Subcutaneous abdominal adipose tissue (tissue), 5 donors: ENCODE measurements at regions not wholly inside any gene's neighbourhood (a gene's known extent, or its start where the extent isn't known, plus 50 kb on each side); places are given as distances from the start of the nearest gene placed in this dataset.
"Not testable (repeated sequence)": the region's sequence is repeated elsewhere in the genome, so short reads cannot be mapped to it uniquely, and the experiment has no call there.

Source experiments
- H3K27ac ChIP-seq: one replicate; pipeline ENCODE4 v1.7.0; 2013; ENCODE audit warnings: low read depth, mild to moderate bottlenecking, inconsistent platforms, low read length, moderate library complexity
- H3K27me3 ChIP-seq, 5 donors: one replicate each; pipeline ENCODE4 v1.7.0; 2013; ENCODE audit warnings: low read length in 5 of 5, inconsistent platforms in 1 of 5; ENCODE audit not compliant: control insufficient read depth in 5 of 5, insufficient read depth in 4 of 5
- H3K36me3 ChIP-seq, 5 donors: one replicate each; pipeline ENCODE4 v1.7.0; 2013; ENCODE audit warnings: low read length in 5 of 5; ENCODE audit not compliant: control insufficient read depth in 5 of 5, insufficient read depth in 5 of 5
- H3K4me1 ChIP-seq, 5 donors: one replicate each; pipeline ENCODE4 v1.7.0; 2013; ENCODE audit warnings: low read length in 5 of 5, mild to moderate bottlenecking in 3 of 5, moderate library complexity in 1 of 5; ENCODE audit not compliant: control insufficient read depth in 5 of 5, insufficient read depth in 5 of 5
- H3K4me3 ChIP-seq, 5 donors: one replicate each; pipeline ENCODE4 v1.7.0; 2013; ENCODE audit warnings: low read length in 5 of 5, low read depth in 1 of 5
- H3K9ac ChIP-seq, 5 donors: one replicate each; pipeline ENCODE4 v1.7.0; 2013; ENCODE audit warnings: low read length in 5 of 5, mild to moderate bottlenecking in 4 of 5, moderate library complexity in 3 of 5
- H3K9me3 ChIP-seq, 5 donors: one replicate each; pipeline ENCODE4 v1.7.0; 2013; ENCODE audit warnings: low read length in 5 of 5; ENCODE audit not compliant: control insufficient read depth in 5 of 5
- donor health status: healthy.
- donor health status: healthy.
- donor health status: healthy.
- donor health status: healthy.
- donor health status: healthy.

DNA sequence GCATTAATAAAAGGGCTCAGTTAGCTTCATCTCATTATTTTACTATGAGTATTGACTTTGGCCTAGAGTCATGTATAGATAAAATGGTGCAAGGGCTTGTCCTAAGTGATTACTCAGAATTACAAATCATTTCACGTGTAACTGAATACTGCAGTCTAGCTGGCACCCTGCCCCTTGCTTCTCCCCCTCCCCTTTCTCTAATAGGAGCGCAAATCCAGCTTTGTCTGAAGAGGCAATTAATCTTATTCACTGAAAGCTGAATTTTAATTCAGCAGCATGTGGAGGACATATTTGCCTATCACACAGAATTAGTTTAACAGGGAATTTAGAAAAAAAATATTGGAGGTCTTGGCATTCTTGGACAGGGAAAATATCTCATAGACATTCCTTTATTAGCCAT, 412.1 kb upstream of the DPH6 start:
- H3K9me3 ChIP-seq, result no peaks in the 10 kb centered on the region
- H3K9ac ChIP-seq, result no peak overlapping the region
- no peaks in the 10 kb centered on the region for H3K4me1 ChIP-seq
- H3K36me3 ChIP-seq, result no peaks in the 10 kb centered on the region
- H3K4me3 ChIP-seq, result no peak overlapping the region
- H3K27ac ChIP-seq, result no peak overlapping the region
- H3K27me3 ChIP-seq, result no peaks in the 10 kb centered on the region

DNA sequence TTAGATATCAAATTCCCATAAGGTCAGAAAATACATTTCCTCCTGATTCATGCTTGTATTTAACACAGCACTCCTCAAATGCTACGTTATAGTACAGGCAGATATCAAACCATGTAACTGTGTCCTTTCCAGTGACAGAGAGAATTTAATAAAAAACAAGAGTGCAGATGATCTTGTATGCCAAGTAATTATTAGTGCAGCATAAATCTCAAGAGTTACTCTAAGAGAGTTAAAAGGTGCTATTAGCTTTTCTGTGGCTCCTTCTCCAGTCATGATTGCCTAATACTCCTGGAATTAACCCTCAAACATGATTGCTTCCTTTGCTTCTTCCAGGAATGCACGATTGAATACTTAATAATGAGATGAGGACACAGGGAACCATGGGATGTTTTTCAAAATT, 413.0 kb upstream of the DPH6 start:
- Histone ChIP-seq H3K4me1 (no peaks in the 10 kb centered on the region), H3K4me3 (no peak overlapping the region), H3K36me3 (no peaks in the 10 kb centered on the region), H3K27ac (no peak overlapping the region), H3K27me3 (no peaks in the 10 kb centered on the region), H3K9ac (no peak overlapping the region), H3K9me3 (no peaks in the 10 kb centered on the region)

DNA sequence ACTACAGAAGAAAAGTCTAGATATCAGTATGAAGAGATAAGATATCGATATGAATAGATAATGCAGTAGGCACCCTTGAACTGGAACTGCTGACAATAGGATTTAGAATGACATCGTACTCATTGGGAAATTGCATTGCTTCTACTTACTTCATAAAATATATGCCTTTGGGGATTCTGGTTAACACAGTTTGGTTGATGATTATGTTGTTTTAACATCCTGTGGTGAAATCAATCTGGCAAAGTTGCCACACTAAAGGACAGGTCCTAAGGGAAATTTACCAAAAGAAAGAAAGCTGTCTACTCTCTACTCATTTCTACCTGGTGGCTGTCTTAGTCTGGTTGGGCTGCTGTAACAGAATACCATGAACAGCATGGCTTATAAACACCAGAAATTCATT, 417.4 kb upstream of the DPH6 start:
- Histone ChIP-seq H3K4me1 (no peaks in the 10 kb centered on the region), H3K4me3 (no peak overlapping the region), H3K36me3 (no peaks in the 10 kb centered on the region), H3K9ac (no peak overlapping the region), H3K27me3 (no peaks in the 10 kb centered on the region), H3K27ac (no peak overlapping the region), H3K9me3 (no peaks in the 10 kb centered on the region)

DNA sequence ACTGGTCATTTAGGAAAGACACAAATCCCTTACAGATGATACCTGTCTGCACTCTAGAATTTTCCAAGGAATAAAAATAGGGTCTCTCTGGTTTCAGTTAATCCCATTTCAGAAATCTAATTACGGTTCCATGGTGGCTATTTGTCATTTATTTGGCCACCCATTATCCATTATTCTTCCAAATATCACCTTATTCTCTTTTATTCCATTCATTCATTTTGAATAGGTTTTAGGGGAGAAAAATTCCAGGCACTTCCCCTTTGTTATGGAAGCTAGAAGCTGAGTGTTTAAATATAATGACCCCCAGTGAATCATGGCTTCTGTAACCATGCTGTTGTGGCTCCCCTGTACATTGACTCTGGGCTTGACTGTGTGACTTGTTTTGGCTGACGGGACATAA, 420.8 kb upstream of the DPH6 start:
- Histone ChIP-seq H3K27ac (no peak overlapping the region), H3K4me1 (no peaks in the 10 kb centered on the region), H3K36me3 (no peaks in the 10 kb centered on the region), H3K9ac (no peak overlapping the region), H3K4me3 (no peak overlapping the region), H3K9me3 (no peaks in the 10 kb centered on the region), H3K27me3 (no peaks in the 10 kb centered on the region)

DNA sequence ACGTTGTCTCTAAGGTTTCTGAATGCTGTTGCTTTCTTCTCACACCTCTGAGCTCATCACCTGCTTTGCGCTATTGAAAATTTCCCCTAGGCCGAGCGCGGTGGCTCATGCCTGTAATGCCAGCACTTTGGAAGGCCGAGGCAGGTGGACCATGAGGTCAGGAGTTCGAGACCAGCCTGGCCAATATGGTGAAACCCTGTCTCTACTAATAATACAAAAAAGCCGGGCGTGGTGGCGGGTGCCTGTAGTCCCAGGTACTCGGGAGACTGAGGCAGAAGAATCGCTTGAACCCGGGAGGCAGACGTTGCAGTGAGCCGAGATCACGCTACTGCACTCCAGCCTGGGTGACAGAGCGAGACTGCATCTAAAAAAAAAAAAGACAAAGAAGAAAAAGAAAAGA, 422.0 kb upstream of the DPH6 start:
- H3K9me3 ChIP-seq, H3K4me3 ChIP-seq, H3K27me3 ChIP-seq, H3K9ac ChIP-seq, H3K36me3 ChIP-seq, H3K27ac ChIP-seq, H3K4me1 ChIP-seq: not testable (repeated sequence)

DNA sequence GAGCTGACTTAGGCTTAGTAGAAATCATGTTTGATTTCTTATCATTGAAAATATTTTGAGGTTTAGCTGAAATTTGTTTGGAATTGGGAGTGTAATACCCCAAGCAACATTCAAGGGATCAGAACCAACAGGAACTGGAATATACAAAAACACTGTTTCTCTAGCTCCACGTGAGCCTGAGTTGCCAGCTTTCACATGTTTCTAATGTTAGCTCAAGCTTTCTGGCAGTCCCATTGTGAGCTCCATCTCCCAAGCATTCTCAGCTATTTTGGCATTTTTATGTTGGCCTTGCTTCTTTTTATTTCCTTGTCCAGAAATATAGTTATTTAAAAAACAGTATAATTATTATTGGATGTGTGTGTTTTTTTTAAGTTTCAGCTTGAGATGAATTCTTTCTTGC, 427.1 kb upstream of the DPH6 start:
- Histone ChIP-seq H3K27ac (no peak overlapping the region), H3K9ac (no peak overlapping the region), H3K27me3 (no peaks in the 10 kb centered on the region), H3K4me1 (no peaks in the 10 kb centered on the region), H3K9me3 (no peaks in the 10 kb centered on the region), H3K4me3 (no peak overlapping the region), H3K36me3 (no peaks in the 10 kb centered on the region)

DNA sequence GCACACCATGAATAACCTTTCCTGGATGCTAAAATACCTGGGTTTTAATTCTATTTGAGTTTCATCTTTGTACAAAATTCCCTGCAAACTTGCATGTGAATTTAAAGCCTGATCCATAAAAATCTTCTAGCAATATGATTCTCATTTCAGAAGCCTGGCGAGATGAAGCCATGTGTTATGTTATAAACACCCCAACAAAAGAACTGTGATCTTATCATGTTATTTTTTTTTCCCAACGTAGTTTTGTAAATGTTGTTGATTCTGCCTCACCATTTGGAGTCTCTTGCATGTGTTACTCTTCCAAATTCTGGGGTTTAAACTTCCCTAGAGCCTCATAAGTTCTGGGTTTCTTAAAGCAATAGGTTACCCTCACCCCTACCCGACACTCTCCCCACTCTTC, 428.1 kb upstream of the DPH6 start:
- Histone ChIP-seq H3K9me3 (no peaks in the 10 kb centered on the region), H3K4me1 (no peaks in the 10 kb centered on the region), H3K27me3 (no peaks in the 10 kb centered on the region), H3K36me3 (no peaks in the 10 kb centered on the region), H3K27ac (no peak overlapping the region), H3K9ac (no peak overlapping the region), H3K4me3 (no peak overlapping the region)

DNA sequence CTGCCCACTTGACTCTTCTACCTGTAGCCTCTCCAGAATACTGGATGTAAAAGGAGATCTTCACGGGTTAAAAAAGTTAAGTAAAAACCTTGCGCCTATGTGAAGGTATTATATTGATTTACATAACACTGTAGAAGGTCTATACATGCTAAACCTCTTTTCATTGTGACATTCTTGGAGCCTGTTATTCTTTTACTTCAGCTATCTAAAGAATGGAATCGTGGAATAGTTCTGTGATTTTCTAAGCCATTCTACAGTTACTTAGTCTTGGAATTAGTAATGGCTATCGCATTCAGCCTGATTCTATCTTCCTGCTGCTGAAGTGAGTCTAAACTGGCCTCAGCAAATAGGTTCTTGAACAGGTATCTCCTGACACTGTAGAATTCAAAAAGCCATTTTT, 430.0 kb upstream of the DPH6 start:
- H3K36me3 ChIP-seq, result no peaks in the 10 kb centered on the region
- H3K9me3 ChIP-seq, result no peaks in the 10 kb centered on the region

DNA sequence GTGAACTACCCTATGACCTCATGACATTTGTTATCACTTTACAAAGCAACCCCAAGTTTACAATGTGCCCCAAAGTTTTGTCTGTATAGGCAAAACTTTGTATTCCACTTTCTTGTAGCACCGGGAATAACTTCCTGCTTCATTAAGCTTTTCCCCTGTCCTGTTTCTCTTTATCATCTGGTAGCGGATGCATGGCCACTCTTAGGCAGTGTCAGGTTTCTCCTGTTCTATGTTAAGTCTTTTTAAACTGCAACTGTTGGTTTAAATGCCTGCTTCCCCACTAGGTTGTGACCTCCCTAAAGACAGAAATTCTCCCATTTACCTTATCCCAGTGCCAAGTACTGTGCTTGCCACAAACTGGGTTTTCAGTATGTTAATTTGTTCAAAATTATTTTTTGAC, 433.6 kb upstream of the DPH6 start:
- no peaks in the 10 kb centered on the region for H3K9me3 ChIP-seq
- no peak overlapping the region for H3K27ac ChIP-seq
- no peaks in the 10 kb centered on the region for H3K36me3 ChIP-seq
- H3K4me3 ChIP-seq, result no peak overlapping the region
- H3K4me1 ChIP-seq, result no peaks in the 10 kb centered on the region
- no peak overlapping the region for H3K9ac ChIP-seq
- H3K27me3 ChIP-seq, result no peaks in the 10 kb centered on the region

More for the DNA sequence above, 430.0 kb upstream of the DPH6 start:
- H3K4me3 ChIP-seq, result no peak overlapping the region
- no peaks in the 10 kb centered on the region for H3K4me1 ChIP-seq
- H3K27me3 ChIP-seq, result no peaks in the 10 kb centered on the region
- no peak overlapping the region for H3K27ac ChIP-seq
- no peak overlapping the region for H3K9ac ChIP-seq

DNA sequence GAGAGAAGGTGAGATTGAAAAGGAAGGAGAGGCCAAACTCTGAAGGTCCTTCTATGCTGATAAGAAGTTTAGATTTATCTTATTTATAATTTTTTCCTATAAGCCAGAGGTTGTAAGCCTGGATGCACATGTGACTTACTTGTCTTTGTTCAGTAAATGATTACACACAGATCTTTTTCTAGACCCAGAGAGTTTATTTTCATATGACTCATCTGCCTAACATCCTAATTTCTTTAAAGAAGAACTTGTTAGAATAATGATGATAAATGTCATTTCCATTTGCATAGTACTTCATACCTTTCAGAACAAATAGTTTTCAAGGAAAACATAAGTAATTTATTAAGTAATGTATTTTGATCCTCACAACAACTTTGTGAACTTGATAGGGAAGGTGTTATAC, 434.8 kb upstream of the DPH6 start:
- Histone ChIP-seq H3K4me1 (peaks cover 0 to 9% (median 0%) of the 10 kb centered on the region in 5 donors), H3K4me3 (no peak overlapping the region), H3K36me3 (no peaks in the 10 kb centered on the region), H3K9me3 (no peaks in the 10 kb centered on the region), H3K27me3 (no peaks in the 10 kb centered on the region), H3K27ac (no peak overlapping the region), H3K9ac (no peak overlapping the region)

DNA sequence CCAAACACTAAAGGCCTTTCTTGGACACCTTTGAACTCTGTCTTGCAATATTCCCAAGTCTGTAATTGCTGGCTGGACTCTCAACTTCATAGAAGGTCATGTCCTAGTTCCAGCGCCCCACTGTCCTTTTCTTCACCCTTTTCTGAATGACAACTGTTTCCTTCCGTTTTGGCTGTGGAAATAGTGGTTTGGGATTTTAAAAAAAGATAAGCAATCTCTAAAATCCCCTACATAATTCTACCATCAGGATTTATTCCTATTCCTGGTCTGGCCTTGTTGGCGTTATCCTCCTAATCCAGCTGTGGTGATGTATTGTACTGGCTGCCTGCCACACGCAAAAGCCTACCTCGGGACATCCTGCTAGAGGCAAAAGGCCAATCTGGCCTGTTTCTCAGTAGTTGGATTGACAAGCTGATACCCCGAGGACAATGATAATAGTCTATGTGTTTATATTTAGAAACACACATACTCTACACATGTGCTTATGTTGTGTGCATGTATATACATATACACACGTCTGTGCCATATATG, 440.3 kb upstream of the DPH6 start:
- H3K27ac ChIP-seq, result peak overlapping the region; percentile 2
- H3K9ac ChIP-seq, result no peak overlapping the region
- H3K27me3 ChIP-seq, result no peaks in the 10 kb centered on the region

More for the DNA sequence above, 440.3 kb upstream of the DPH6 start:
- peaks cover 3 to 19% (median 9%) of the 10 kb centered on the region in 5 donors for H3K4me1 ChIP-seq
- H3K36me3 ChIP-seq, result no peaks in the 10 kb centered on the region
- no peak overlapping the region for H3K4me3 ChIP-seq
- no peaks in the 10 kb centered on the region for H3K9me3 ChIP-seq
